Right forelimb (tissue), 1 donor: ENCODE measurements at regions not wholly inside any gene's neighbourhood (a gene's known extent, or its start where the extent isn't known, plus 50 kb on each side); places are given as distances from the start of the nearest gene placed in this dataset.

Experiments
- DNase-seq: peaks from one replicate; pipeline ENCODE4 v3.0.0-alpha.2; 2018

GRCh38 chr16:65783709-65784474, 582.6 kb upstream of the CDH5 start:
- no peak for DNase-seq

DNA sequence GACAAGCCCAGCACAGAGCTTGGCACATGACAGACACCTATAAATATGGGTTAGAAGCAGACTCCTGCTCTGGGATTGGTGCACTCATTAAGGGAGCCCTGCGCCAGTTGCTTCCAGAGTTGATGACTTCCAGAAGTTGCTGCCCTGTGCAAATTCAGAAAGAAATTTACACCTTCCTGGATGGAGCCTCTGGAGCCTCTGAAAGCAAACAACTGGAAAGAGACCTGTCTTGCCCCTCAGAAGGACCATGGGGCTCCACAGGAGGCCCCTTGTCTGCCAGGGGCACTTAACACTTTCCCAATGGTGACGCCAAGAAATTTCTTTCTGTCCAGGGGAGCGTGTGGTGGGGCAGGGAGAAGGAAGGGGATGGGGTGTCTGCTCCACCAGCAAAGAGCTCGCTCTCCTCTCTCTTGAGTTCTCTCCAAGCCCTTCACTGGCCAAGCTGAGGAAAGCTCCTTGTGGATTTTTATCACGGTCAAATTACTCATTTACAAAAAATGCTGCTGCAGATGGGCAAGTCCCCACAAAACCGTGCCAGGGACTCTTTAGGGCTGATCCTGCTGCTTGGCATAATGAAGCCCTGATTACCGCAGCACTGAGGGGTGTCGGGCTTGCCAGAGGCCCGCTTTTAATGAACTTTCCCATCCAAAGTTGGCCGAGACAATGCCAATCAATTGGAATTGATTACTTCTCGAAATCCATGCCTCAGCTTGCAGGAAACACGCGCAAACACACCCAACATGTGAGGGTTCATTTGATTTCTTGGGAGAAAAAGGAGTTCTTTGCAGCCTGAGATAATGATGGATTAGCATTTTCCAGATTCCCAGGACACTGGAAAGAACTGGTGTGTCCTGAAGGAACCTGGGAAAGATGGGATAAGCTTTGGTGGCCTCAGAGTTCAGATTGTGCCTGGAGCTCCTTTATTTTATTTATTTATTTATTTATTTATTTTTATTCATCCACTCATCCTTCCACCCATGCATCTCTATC, 583.6 kb upstream of the CDH5 start:
- DNase-seq: peak; percentile 78

DNA sequence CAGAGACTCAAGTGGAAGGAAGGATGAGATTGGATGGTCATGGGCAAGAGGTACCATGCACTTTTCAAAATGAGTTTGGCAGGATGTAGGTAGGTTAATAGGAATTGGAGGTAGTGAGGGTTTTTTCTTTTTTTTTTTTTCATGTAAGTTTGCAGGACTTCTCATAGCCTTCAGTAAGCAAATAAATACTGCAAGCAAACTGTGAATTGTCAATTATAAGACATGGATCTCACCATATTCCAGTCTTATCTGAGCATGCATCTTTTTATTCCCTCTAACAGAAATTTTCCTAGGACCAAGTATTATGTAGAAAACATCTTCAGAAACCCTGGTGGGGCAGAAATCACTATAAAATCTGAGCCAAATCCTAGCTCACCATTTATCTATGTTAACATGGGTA, 584.6 kb upstream of the CDH5 start:
- no peak for DNase-seq

DNA sequence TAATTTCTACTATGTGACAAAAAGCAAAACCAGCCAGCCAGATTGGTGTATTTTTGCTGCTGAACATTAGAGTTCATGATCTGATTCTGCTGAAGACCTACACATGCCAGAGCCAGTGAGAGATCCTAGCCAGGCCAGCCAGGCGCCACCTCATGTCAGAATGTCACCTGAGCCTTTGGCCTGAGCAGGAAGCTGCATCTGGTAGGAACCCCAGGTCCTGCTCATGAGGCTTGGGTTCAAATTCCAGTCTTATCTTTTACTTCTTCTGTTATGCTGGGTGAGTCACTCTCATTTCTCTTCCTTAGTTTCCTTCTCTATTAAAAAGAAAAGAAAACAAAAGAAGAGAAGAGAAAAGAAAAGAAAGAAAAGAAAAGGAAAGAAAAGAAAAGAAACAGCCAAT, 585.1 kb upstream of the CDH5 start:
- DNase-seq: no peak

GRCh38 chr16:65779201-65779600, 587.3 kb upstream of the CDH5 start:
- DNase-seq: no peak

DNA sequence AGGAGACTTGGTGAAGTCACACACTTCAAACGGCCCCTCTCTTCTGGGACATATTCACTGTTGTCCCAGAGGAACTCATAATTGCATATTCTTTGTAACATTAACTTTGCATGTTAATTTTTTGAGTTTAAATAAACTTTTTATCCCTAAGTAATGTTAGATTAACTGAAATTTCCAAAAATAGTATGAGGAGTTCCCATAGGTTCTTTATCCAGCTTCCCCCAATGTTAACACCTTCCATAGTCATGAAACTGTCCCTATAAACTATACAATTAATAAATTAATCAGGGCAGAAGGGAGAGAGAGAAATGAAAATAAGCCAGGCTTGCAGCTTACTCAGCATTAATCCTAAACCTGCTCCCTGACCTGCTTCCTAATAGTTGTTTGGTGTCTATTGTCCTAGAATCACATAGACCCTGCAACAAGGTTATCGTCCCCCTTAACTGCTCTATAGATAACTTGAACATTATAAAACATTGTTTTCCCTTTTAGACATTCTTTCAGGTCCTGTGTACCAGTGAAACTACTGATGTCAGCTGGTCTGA, 589.8 kb upstream of the CDH5 start:
- no peak for DNase-seq

- DNase-seq: no peak
Measured at GRCh38 chr16:65775829-65776228, 590.7 kb upstream of the CDH5 start.

DNA sequence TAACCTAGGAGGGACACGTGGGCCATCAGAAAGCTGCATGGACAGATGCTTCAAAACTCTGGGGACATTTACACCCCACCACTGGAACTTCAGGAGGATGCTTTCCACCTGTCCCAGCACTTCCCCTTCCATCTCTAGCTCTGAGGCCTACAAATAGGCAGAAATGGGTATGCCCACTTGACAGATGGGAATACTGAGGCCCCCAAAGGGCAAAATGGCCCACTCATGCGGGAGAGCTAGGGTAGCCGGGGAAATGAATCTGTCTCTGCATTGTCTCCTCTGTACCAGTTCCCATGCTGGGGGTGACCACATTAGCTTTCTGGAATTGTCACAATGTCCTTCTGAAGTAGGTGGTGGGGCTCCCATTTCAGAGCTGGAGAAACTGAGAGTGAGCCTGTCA, 592.1 kb upstream of the CDH5 start:
- no peak for DNase-seq

DNA sequence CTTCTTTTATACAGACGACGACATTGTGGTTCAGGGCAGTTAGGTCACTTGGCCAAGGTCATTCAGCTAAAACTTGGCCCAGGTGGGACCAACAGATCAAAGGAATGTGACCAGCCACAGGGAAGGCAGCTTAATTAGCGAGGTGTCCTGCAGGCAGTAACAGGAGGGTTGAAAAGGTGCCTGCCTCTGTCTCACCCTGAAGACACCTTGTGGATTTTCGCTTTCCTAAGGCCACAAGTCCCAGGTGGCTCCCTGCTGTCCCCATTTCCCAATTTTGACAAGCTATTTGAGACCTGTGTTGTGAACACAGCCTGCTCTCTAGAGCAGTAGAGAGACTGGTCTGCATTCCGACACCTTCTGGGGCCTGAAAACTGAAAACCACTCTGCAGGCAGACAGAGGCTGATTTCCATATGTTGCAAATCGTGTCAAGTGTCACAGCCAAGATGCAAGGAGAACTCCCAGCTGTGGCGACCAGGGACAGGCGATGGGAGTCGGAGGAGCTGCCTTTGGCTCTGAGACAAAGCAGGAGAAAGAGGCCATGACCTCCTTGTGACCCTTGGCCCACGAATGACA, 593.1 kb upstream of the CDH5 start:
- DNase-seq: no peak

DNA sequence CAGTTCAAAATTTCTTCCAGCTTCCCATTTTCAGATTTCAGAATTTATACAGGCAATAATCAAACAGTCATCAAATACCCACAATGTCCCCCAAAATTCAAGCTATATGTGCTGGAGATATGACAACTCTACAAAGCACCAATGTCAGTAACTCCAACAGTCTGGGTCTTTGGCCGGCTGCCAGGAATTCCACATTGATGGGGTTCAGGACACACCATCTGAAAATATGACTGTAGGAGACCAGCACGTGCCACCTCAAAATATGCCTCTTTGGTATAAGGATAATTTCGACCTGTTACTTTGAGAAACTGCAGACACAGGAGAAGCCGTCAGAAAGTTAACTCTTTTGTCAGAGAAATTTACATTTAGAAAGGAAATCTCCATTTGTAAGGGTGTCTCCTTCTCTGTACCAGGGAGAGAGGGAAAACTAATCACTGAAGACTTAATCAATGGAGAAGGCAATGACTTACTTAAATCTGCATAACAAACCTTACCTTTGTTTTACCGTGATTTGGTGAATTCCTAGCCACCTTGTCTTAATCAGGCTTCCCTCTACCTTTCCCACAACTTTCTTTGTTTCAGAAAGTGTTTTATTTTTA, 594.3 kb upstream of the CDH5 start:
- DNase-seq: no peak

- DNase-seq: no peak
Measured at GRCh38 chr16:65771707-65772106, 594.8 kb upstream of the CDH5 start.

GRCh38 chr16:65770752-65771151, 595.7 kb upstream of the CDH5 start:
- DNase-seq: no peak

DNA sequence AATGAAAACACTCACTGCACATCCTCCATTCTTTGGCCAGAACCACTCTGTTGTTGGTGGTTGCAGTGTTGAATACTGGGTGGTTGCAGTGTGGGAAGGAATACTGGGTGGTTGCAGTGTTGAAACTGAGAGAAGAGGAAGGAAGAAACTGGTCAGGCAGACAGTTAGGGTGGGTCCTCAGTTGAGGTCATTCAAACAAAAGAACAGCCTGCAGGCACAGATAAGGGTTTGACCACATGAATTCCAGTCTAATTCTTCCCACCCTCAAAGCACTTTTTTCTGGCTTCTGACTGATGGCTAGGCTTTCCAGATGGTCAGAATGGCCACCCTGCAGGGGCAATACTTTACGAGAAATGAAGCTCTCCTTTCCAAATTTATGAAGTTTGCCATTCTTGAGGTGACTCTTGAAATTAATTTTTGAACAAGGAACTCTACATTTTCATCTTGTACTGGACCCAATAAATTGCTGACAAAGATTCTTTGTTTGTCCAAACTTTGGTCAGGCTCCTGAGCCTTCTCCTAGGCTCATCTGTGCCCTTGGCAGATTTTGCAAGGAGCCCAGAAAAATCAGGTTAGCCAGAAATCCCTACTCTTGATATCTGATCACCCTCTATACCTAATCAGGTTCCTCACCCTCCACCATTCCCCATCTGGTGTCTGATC, 596.6 kb upstream of the CDH5 start:
- no peak for DNase-seq

GRCh38 chr16:65769055-65769465, 597.4 kb upstream of the CDH5 start:
- no peak for DNase-seq

DNA sequence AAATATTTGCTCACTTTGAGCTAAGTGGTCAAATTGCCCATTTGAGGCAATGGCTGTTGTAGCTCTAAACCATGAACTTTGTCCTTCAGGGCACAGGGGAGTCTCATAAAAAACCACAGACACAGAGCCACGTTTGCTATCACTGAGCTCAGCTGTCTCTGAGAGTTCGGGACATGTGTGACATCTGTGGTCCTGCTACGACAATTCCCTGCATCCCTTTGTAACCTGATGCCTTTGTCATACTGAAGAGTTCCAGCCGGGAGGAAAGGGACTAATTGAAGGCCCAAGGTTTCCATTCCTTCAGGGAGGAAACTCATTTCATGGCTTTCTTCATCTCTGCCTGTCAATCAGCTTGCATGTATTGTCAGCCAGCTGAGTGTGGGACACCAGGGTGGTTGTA, 599.4 kb upstream of the CDH5 start:
- DNase-seq: no peak

DNA sequence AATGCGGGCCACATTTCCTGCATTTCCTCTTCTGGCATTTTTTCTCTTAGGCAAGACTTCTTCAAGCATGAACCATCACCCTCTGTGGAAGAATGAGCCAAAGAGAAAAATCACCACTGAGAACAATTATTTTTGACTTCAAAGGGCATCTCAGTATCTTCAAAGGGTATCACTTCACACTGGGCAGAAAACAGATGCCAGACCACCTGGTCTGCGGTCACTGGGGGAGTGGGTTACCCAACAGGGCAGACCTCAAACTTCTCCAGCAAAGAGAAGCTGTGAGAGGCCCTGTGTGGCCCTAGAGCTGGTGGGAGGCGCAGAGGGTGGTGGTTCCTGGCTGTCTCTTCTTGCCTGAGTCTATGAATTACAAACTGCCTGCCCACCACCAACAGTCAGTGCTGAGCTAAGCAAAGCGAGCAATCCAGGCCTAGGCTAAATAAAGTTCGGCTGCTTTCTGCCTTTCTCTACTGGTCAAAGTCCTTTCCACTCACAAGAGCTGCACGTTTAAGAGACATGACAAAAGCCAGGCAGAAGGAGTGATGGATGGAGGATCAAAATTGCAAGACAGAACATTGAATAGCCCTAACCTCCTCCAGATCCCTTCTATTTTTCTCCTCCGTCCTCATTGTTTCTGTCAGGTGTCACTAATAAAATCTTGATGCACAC, 602.7 kb upstream of the CDH5 start:
- no peak for DNase-seq

- no peak for DNase-seq
Measured at GRCh38 chr16:65760874-65761273, 605.6 kb upstream of the CDH5 start.

- DNase-seq: no peak
Measured at GRCh38 chr16:65758620-65759019, 607.9 kb upstream of the CDH5 start.

GRCh38 chr16:65757064-65757463, 609.4 kb upstream of the CDH5 start:
- no peak for DNase-seq

DNA sequence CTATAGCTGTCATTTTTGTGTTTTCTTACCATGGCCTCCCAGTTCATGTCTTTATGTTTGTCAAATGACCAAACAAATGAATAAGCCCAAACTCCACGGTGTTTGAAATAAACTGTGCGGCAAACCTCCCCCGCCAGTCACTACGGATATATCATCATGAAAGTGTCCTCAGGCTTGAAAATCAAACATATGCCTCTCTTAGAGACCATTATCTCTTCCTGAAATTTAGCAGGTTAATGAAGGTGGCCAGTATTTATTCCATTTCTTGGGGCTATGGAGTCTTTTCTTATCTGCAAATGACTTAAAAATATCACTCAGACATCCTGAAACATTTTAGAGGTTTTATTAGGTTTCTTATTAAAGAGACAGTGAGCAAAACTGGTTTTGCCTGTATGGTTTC, 610.3 kb upstream of the CDH5 start:
- no peak for DNase-seq

- peak; percentile 49 for DNase-seq
Measured at GRCh38 chr16:65754820-65755691, 611.4 kb upstream of the CDH5 start.
